Left lobe of liver (tissue), 2 donors: ENCODE measurements at regions not wholly inside any gene's neighbourhood (a gene's known extent, or its start where the extent isn't known, plus 50 kb on each side); places are given as distances from the start of the nearest gene placed in this dataset.
"Not testable (repeated sequence)": the region's sequence is repeated elsewhere in the genome, so short reads cannot be mapped to it uniquely, and the experiment has no call there.

Source experiments
- ATAC-seq: fragments of 200-7000 bp; cut with Tn5 transposase; one replicate; pipeline ENCODE4 v1.9.1; 2020; ENCODE audit warnings: mild to moderate bottlenecking, moderate library complexity
- DNase-seq: peaks from one replicate; pipeline ENCODE4 v3.0.0-alpha.2; 2020; ENCODE audit warnings: low spot score
- donor health status: DM: no; HTN: no; CAD: no; lungs with moderate emphysema.
- donor health status: DM: no; HTN: yes; CAD: no.

- not testable (repeated sequence) for DNase-seq, ATAC-seq
Observed at GRCh38 chr14:104269511-104270241, 131.3 kb downstream of the KIF26A start.

- DNase-seq, result no peak
- no peak for ATAC-seq
Observed at GRCh38 chr14:104271391-104271790, 133.0 kb downstream of the KIF26A start.

GRCh38 chr14:104274806-104275205, 136.4 kb downstream of the KIF26A start:
- ATAC-seq (no peak), DNase-seq (no peak)

- no peak for ATAC-seq
- peak; percentile 40 for DNase-seq
Observed at GRCh38 chr14:104277416-104278213, 139.2 kb downstream of the KIF26A start.

- ATAC-seq (no peak), DNase-seq (no peak)
Observed at GRCh38 chr14:104278214-104278534, 139.8 kb downstream of the KIF26A start.

GRCh38 chr14:104280085-104280901, 141.9 kb downstream of the KIF26A start:
- DNase-seq (peak; percentile 44), ATAC-seq (peak; percentile 20)

GRCh38 chr14:104280902-104281767, 142.7 kb downstream of the KIF26A start:
- DNase-seq, result peak; percentile 94
- ATAC-seq, result peak; percentile 78

GRCh38 chr14:104281768-104282301, 143.4 kb downstream of the KIF26A start:
- DNase-seq (peak; percentile 91), ATAC-seq (peak; percentile 78)

- DNase-seq (peak; percentile 86), ATAC-seq (peak; percentile 56)
Observed at GRCh38 chr14:104282332-104283196, 144.2 kb downstream of the KIF26A start.

GRCh38 chr14:104283197-104284106, 145.1 kb downstream of the KIF26A start:
- peak; percentile 27 for ATAC-seq

GRCh38 chr14:104284107-104284592, 145.8 kb downstream of the KIF26A start:
- no peak for ATAC-seq
- no peak for DNase-seq

More at GRCh38 chr14:104283197-104284106, 145.1 kb downstream of the KIF26A start:
- DNase-seq, result peak; percentile 60

GRCh38 chr14:104284636-104285507, 146.5 kb downstream of the KIF26A start:
- ATAC-seq (no peak), DNase-seq (no peak)

- DNase-seq (no peak), ATAC-seq (no peak)
Observed at GRCh38 chr14:104285508-104285840, 147.1 kb downstream of the KIF26A start.

GRCh38 chr14:104286086-104286485, 147.7 kb downstream of the KIF26A start:
- DNase-seq (no peak), ATAC-seq (no peak)

GRCh38 chr14:104286496-104286895, 148.1 kb downstream of the KIF26A start:
- no peak for DNase-seq
- ATAC-seq, result no peak

GRCh38 chr14:104287301-104288009, 149.1 kb downstream of the KIF26A start:
- no peak for DNase-seq
- no peak for ATAC-seq
